ENCODE measurements at regions not wholly inside any gene's neighbourhood (a gene's known extent, or its start where the extent isn't known, plus 50 kb on each side); places are given as distances from the start of the nearest gene placed in this dataset.

DNA sequence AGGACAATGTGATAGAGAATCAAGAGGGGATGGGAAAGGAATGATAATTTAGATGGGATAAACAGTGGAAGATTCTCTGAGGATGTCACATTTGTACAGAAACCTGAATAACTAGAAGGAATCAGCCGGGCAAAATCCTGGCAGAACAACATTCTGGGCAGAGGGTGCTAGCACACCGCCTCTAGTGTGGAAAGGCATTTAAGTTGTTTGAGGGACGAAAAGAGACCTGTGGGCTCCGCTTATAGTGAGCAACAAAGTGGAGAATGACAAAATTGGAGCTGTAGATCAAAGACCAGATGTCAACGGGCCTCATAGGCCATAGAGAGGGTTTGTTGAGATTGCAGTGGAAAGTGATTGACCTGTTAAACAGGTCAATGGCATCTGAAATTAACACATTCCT, 596.0 kb upstream of the SLIT2 start:
- Histone ChIP-seq H3K4me3 (ENCODE audit: low read length in 3 of 3) (no peak overlapping the region), H3K27me3 (ENCODE audit: control insufficient read depth, insufficient read depth, low read length) (no peaks in the 10 kb centered on the region), H3K4me1 (ENCODE audit: control insufficient read depth in 2 of 3, insufficient read depth in 2 of 3, low read depth in 1 of 3, low read length in 3 of 3) (no peaks in the 10 kb centered on the region), H3K36me3 (ENCODE audit: control insufficient read depth in 2 of 3, insufficient read depth in 3 of 3, low read length in 3 of 3) (no peaks in the 10 kb centered on the region), H3K9me3 (ENCODE audit: control insufficient read depth in 2 of 3, insufficient read depth in 1 of 3, low read length in 3 of 3) (no peaks in the 10 kb centered on the region), H3K9ac (ENCODE audit: low read length in 3 of 3) (no peak overlapping the region), H3K27ac (ENCODE audit: low read depth in 2 of 2, low read length in 2 of 2) (no peak overlapping the region)
- DNase-seq (no peak), FAIRE-seq (no peak)
- TF ChIP-seq, protein P1, sequence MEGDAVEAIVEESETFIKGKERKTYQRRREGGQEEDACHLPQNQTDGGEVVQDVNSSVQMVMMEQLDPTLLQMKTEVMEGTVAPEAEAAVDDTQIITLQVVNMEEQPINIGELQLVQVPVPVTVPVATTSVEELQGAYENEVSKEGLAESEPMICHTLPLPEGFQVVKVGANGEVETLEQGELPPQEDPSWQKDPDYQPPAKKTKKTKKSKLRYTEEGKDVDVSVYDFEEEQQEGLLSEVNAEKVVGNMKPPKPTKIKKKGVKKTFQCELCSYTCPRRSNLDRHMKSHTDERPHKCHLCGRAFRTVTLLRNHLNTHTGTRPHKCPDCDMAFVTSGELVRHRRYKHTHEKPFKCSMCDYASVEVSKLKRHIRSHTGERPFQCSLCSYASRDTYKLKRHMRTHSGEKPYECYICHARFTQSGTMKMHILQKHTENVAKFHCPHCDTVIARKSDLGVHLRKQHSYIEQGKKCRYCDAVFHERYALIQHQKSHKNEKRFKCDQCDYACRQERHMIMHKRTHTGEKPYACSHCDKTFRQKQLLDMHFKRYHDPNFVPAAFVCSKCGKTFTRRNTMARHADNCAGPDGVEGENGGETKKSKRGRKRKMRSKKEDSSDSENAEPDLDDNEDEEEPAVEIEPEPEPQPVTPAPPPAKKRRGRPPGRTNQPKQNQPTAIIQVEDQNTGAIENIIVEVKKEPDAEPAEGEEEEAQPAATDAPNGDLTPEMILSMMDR (IDR thresholded peaks at IDR 0.05; ENCODE audit: borderline replicate concordance, extremely low read depth, insufficient read depth), result no peak
- intact Hi-C loops (cut with DNase I), result no loop called here

DNA sequence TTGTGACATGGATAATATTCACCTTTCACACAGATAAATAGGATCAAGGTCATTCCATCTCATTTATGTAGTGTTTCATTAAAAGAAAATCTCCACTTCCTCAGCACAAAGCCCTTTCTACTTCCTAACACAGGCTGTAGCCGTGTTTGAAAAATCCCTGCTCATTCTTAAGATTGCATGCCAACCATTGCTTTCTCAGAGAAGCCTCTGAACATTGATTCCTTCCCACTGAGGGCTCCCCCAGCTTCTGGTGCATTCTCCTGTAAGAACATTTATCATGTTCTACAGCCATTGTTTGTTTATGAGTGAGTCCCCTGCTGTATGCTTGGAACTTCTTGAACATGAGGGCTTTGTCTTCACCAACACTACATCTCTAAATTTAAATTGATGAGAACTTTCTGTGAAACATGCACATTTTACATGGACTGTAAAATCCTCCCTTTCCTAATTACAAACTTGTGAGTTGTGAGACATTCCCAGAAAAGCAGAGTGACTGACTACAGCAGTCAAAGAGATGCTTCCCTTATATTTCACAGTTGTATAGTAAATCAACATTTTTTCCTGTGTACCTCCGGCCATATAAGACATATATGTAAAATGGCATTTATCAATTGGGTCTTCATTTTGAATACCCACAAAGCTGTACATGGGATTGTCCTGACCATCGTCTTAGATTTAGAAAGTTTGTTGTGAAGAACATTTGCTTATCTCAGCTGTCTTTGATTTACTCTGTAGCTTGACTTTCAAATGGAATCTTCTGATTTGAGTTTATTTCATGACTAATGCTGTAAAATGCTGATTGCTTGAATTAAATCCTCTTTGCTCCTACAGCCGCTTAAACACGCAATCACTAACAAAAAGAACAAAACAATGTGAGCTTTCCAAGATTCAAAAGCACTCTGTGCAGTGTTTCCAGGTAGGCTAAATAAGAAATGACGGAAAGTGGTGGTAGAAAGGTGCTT, 600.5 kb upstream of the SLIT2 start:
- Histone ChIP-seq H3K27me3 (ENCODE audit: control insufficient read depth, insufficient read depth, low read length) (no peaks in the 10 kb centered on the region), H3K4me3 (ENCODE audit: low read length in 3 of 3) (no peak overlapping the region), H3K9ac (ENCODE audit: low read length in 3 of 3) (no peak overlapping the region), H3K9me3 (ENCODE audit: control insufficient read depth in 2 of 3, insufficient read depth in 1 of 3, low read length in 3 of 3) (no peaks in the 10 kb centered on the region), H3K4me1 (ENCODE audit: control insufficient read depth in 2 of 3, insufficient read depth in 2 of 3, low read depth in 1 of 3, low read length in 3 of 3) (no peaks in the 10 kb centered on the region), H3K36me3 (ENCODE audit: control insufficient read depth in 2 of 3, insufficient read depth in 3 of 3, low read length in 3 of 3) (no peaks in the 10 kb centered on the region), H3K27ac (ENCODE audit: low read depth in 2 of 2, low read length in 2 of 2) (no peak overlapping the region)
- FAIRE-seq (no peak), DNase-seq (no peak)
- intact Hi-C loops (cut with DNase I), result no loop called here
- TF ChIP-seq, protein P1 (IDR thresholded peaks at IDR 0.05; ENCODE audit: borderline replicate concordance, extremely low read depth, insufficient read depth), result no peak

DNA sequence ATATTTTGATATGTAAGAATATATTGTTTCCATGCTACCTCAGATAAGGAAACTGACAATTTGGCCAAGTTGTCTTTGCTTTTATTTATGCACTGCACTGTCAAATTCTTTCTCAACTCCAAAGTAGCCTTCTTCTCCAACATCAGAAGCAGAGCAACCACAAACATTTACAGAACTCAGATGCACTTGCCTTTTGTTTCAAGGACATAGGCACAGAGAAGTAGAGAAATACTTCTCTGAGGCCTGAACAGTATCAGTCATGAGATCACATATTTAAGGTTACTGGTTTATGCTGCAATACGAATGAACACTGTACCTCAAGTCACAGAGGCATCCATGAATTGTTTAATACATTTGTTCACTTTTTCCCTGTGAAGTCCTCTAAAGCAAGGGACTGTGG, 606.1 kb upstream of the SLIT2 start:
- DNase-seq (no peak), FAIRE-seq (no peak)
- no peaks in the 10 kb centered on the region for H3K36me3 ChIP-seq (ENCODE audit: control insufficient read depth in 2 of 3, insufficient read depth in 3 of 3, low read length in 3 of 3)
- TF ChIP-seq, protein P1 (IDR thresholded peaks at IDR 0.05; ENCODE audit: borderline replicate concordance, extremely low read depth, insufficient read depth), result no peak
- no peak overlapping the region for H3K27ac ChIP-seq (ENCODE audit: low read depth in 2 of 2, low read length in 2 of 2)
- H3K9me3 ChIP-seq (ENCODE audit: control insufficient read depth in 2 of 3, insufficient read depth in 1 of 3, low read length in 3 of 3), result peaks cover 0 to 2% (median 0%) of the 10 kb centered on the region in 3 donors
- H3K4me3 ChIP-seq (ENCODE audit: low read length in 3 of 3), result no peak overlapping the region
- H3K9ac ChIP-seq (ENCODE audit: low read length in 3 of 3), result no peak overlapping the region
- intact Hi-C loops (cut with DNase I), result no loop called here
- H3K4me1 ChIP-seq (ENCODE audit: control insufficient read depth in 2 of 3, insufficient read depth in 2 of 3, low read depth in 1 of 3, low read length in 3 of 3), result no peaks in the 10 kb centered on the region
- no peaks in the 10 kb centered on the region for H3K27me3 ChIP-seq (ENCODE audit: control insufficient read depth, insufficient read depth, low read length)

Measured in kidney (tissue), 13 donors.